ENCODE measurements at regions not wholly inside any gene's neighbourhood (a gene's known extent, or its start where the extent isn't known, plus 50 kb on each side); places are given as distances from the start of the nearest gene placed in this dataset.

DNA sequence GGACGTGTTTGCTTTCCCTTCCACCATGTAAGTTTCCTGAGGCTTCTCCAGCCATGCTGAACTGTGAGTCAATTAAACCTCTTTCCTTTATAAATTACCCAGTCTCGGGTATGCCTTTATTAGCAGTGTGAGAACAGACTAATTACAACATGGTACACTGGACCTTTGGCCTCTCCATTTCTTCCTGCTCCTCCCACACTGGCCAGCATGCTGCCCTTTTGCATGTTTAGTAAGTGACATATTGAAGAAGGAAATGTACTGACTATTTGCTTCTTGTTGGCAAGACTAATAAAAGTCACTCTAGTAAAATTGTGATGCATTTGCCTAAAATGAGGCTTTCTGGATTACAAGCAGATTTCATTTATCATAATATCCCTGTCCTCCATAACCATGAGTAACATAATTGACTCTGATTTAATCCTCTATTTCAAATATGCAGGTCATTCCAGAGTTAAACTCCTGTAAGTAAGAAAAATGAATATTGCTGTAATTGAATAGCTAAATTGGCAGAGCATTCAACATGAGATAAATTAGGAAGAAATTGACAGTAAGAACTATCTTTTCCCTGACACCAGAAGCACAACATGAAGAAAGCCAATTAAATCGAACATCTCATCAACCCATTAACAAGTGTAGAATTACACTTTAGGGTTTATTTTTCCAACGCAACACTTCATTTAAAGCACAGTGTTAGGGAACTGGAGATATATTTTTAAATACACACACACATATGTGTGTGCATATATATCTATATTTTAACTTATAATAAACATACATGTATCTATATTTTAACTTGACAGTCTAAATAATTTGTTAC, 427.8 kb upstream of the ZP4 start:
- TF ChIP-seq, protein P1, sequence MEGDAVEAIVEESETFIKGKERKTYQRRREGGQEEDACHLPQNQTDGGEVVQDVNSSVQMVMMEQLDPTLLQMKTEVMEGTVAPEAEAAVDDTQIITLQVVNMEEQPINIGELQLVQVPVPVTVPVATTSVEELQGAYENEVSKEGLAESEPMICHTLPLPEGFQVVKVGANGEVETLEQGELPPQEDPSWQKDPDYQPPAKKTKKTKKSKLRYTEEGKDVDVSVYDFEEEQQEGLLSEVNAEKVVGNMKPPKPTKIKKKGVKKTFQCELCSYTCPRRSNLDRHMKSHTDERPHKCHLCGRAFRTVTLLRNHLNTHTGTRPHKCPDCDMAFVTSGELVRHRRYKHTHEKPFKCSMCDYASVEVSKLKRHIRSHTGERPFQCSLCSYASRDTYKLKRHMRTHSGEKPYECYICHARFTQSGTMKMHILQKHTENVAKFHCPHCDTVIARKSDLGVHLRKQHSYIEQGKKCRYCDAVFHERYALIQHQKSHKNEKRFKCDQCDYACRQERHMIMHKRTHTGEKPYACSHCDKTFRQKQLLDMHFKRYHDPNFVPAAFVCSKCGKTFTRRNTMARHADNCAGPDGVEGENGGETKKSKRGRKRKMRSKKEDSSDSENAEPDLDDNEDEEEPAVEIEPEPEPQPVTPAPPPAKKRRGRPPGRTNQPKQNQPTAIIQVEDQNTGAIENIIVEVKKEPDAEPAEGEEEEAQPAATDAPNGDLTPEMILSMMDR (IDR thresholded peaks at IDR 0.05; ENCODE audit: insufficient read depth, low read depth, low read length, missing control alignments) = no peak
- no peak overlapping the region for H3K4me3 ChIP-seq (ENCODE audit: low read depth, low read length)
- DNase-seq (ENCODE audit: low read depth) = no peak

DNA sequence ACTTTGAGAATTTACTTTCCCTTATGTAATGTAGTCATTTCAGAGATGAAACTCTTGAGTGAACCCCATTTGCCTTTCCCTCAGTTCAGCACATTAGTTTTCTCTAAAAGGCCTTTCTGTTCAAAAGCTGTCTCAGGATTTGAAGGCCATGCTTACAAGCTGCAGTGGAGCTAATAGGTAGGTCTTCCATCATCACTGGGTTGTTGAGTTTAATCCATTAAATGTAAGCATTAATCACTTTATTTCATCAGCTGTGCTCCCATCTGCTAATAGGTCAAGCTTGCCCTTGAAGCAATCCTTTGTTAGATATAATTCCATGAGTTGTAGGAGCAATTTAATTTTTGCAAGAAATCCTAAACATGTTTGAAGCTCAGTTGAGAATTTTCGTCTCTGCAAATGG, 422.2 kb upstream of the ZP4 start:
- H3K4me3 ChIP-seq (ENCODE audit: low read depth, low read length) = no peak overlapping the region
- TF ChIP-seq, protein P1 (IDR thresholded peaks at IDR 0.05; ENCODE audit: insufficient read depth, low read depth, low read length, missing control alignments) = no peak
- DNase-seq (ENCODE audit: low read depth) = no peak

DNA sequence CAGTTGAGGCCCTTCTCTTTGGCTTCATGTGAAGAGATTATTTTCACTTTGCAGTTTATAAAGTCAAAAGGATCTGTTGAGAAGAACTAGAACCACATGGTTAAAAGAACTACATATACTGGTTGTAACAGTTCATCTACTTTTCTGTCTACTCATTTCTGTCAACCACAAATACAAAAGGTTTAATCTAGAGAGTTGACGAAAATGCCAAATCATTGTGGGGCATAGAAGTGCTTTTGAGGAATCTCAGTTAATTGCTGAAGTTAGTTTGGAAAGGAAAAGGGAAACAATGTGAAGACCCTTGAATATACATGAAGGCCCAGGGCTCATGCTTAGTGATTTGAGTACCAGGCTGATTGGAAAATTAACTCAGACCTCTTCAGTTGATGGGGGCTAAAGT, 415.7 kb upstream of the ZP4 start:
- DNase-seq (ENCODE audit: low read depth) = no peak
- TF ChIP-seq, protein P1 (IDR thresholded peaks at IDR 0.05; ENCODE audit: insufficient read depth, low read depth, low read length, missing control alignments) = no peak
- H3K4me3 ChIP-seq (ENCODE audit: low read depth, low read length) = no peak overlapping the region

DNA sequence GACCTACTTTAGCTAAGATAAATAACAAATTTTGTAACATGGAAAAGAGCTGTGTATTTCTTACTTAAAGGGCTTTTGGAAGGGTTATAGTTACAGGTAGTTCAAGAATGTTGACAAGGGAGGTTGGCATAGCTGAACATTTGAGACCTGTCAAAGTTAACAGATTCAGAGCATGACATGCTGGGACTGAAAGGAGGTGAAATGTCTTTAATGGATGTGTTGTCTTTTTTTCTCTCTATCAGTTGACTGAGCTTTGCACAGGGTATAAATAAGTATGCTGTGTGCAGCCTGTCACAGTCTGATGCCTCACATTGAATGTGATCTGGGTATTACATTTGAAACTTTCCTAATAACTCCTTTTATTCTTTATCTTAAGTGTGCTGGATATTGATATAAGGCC, 411.9 kb upstream of the ZP4 start:
- H3K4me3 ChIP-seq (ENCODE audit: low read depth, low read length) = no peak overlapping the region
- no peak for DNase-seq (ENCODE audit: low read depth)
- TF ChIP-seq, protein P1 (IDR thresholded peaks at IDR 0.05; ENCODE audit: insufficient read depth, low read depth, low read length, missing control alignments) = no peak

DNA sequence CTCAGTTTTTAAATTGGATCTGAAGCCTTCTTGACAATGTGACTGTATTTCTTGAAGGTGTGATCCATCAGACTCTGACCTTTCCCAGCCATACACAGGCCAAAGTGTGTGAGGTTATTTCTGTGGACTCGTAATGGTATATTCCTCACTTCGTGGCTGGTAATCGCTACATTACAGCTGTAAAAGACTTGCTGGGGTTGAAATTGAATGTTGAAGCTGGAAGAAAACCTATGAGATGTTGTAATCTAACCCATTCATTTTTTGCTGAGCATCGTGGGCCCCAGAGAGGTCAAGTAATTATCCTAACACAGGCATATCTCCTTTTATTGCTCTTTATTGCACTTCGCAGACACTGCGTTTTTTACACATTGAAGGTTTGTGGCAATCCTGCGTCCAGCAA, 405.6 kb upstream of the ZP4 start:
- no peak for DNase-seq (ENCODE audit: low read depth)
- TF ChIP-seq, protein P1 (IDR thresholded peaks at IDR 0.05; ENCODE audit: insufficient read depth, low read depth, low read length, missing control alignments) = no peak
- no peak overlapping the region for H3K4me3 ChIP-seq (ENCODE audit: low read depth, low read length)

DNA sequence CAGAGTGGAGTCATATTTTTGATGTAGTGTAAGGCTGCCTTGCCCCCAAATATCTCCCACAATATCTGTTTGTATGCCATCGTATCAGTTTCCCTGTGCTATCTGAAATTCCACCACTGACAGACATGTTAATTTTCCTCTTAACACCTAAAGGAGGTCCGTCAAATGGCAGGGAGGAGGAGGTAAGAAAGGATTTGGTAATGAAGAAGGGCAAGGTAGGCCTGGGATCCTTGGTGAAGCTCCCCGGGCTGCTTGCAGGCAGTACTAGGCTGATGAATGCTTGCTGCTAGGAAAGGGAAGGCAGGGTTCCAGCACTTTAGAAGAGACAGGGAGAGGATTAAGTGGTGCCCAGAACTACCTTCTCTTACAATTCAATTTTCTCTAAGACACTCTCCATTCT, 402.4 kb upstream of the ZP4 start:
- no peak overlapping the region for H3K4me3 ChIP-seq (ENCODE audit: low read depth, low read length)
- TF ChIP-seq, protein P1 (IDR thresholded peaks at IDR 0.05; ENCODE audit: insufficient read depth, low read depth, low read length, missing control alignments) = no peak
- DNase-seq (ENCODE audit: low read depth) = no peak

DNA sequence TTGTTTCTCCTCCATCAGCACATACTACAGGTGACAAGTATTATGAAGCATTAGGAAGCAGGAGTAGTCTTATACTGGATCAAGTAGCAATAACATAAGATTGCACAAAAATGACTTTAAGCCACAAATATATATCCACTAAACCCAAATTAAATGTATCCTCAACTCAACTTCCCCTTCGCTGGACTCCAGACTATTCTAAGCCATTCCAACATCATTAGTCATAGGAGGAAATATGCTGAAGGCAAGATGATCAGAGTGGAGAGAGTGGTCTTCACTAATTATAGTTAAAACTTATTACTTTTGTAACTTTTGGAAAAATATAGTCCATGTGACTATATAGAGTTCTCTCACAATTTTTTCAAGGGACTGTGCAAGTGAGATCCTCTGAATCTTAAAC, 390.7 kb upstream of the ZP4 start:
- DNase-seq (ENCODE audit: low read depth) = no peak
- TF ChIP-seq, protein P1 (IDR thresholded peaks at IDR 0.05; ENCODE audit: insufficient read depth, low read depth, low read length, missing control alignments) = no peak
- H3K4me3 ChIP-seq (ENCODE audit: low read depth, low read length) = no peak overlapping the region
